ENCODE measurements at regions not wholly inside any gene's neighbourhood (a gene's known extent, or its start where the extent isn't known, plus 50 kb on each side); places are given as distances from the start of the nearest gene placed in this dataset.

GRCh38 chr16:87041286-87041685 is 275.9 kb downstream of the C16orf95 start:
- Histone ChIP-seq H3K4me3 (ENCODE audit: low read depth, low read length, poor library complexity, severe bottlenecking) (no peak overlapping the region), H3K4me1 (ENCODE audit: insufficient read depth, low read length, poor library complexity, severe bottlenecking) (no peaks in the 10 kb centered on the region), H3K27me3 (replicated peaks; ENCODE audit: insufficient read depth, low read depth, low read length, poor library complexity) (no peaks in the 10 kb centered on the region), H3K36me3 (ENCODE audit: insufficient read depth, low read length, poor library complexity, severe bottlenecking) (no peaks in the 10 kb centered on the region), H3K9me3 (ENCODE audit: low read depth, low read length, poor library complexity, severe bottlenecking) (no peaks in the 10 kb centered on the region), H3K27ac (ENCODE audit: low read depth, low read length, poor library complexity, severe bottlenecking) (no peak overlapping the region)
- ChIA-PET POLR2A (ENCODE audit: low non-redundant PET) (no interaction called here), CTCF (no interaction called here)
- DNase-seq (ENCODE audit: low spot score), result no peak
- no peak for TF ChIP-seq EZH2 (IDR thresholded peaks at IDR 0.05; ENCODE audit: borderline replicate concordance, low read depth, low read length, poor library complexity, severe bottlenecking)
- TF ChIP-seq, protein P1, sequence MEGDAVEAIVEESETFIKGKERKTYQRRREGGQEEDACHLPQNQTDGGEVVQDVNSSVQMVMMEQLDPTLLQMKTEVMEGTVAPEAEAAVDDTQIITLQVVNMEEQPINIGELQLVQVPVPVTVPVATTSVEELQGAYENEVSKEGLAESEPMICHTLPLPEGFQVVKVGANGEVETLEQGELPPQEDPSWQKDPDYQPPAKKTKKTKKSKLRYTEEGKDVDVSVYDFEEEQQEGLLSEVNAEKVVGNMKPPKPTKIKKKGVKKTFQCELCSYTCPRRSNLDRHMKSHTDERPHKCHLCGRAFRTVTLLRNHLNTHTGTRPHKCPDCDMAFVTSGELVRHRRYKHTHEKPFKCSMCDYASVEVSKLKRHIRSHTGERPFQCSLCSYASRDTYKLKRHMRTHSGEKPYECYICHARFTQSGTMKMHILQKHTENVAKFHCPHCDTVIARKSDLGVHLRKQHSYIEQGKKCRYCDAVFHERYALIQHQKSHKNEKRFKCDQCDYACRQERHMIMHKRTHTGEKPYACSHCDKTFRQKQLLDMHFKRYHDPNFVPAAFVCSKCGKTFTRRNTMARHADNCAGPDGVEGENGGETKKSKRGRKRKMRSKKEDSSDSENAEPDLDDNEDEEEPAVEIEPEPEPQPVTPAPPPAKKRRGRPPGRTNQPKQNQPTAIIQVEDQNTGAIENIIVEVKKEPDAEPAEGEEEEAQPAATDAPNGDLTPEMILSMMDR (conservative IDR thresholded peaks at IDR 0.05; ENCODE audit: low read depth, low read length), result no peak
- intact Hi-C loops (cut with micrococcal nuclease; ENCODE audit: unreplicated experiment), result no loop called here
- no TSS peak for BruUV-seq (replicated peaks)

DNA sequence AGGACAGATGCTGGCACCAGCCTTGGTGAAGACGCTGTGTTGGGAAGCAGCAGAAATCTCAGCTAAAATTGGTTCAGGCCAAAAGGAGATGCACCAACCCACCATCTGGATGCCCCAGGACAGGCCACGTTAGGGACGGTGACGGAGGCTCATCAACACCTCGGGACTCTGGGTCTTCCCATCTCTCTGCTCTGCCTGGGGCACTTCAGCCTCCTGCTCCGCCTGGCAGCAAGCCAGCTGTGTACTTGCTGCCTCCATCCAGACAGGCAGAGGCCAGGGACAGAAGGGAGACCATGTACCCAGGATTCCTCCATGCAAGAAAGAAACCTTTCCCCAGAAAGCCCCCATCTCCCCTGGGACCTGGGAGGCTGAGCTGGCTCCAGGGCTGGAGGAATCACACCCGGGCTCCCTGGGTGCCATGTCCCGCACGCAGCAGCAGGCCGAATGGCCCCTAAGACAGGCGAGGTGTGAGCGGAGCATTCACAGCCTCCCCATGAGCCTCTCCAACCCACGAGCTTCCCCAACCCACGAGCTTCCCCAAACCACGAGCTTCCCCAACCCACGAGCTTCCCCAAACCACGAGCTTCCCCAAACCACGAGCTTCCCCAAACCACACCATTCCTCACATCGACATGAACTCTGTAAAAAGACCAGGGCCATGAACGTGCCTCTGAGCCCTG is 274.5 kb downstream of the C16orf95 start:
- no peak for TF ChIP-seq EZH2 (IDR thresholded peaks at IDR 0.05; ENCODE audit: borderline replicate concordance, low read depth, low read length, poor library complexity, severe bottlenecking)
- TF ChIP-seq, protein P1 (conservative IDR thresholded peaks at IDR 0.05; ENCODE audit: low read depth, low read length), result no peak
- no TSS peak for BruUV-seq (replicated peaks)
- intact Hi-C loops (cut with micrococcal nuclease; ENCODE audit: unreplicated experiment), result no loop called here
- POLR2A ChIA-PET (ENCODE audit: low non-redundant PET), result no interaction called here
- Histone ChIP-seq H3K27ac (ENCODE audit: low read depth, low read length, poor library complexity, severe bottlenecking) (no peak overlapping the region), H3K36me3 (ENCODE audit: insufficient read depth, low read length, poor library complexity, severe bottlenecking) (no peaks in the 10 kb centered on the region), H3K9me3 (ENCODE audit: low read depth, low read length, poor library complexity, severe bottlenecking) (no peaks in the 10 kb centered on the region), H3K27me3 (replicated peaks; ENCODE audit: insufficient read depth, low read depth, low read length, poor library complexity) (no peaks in the 10 kb centered on the region), H3K4me1 (ENCODE audit: insufficient read depth, low read length, poor library complexity, severe bottlenecking) (no peaks in the 10 kb centered on the region), H3K4me3 (ENCODE audit: low read depth, low read length, poor library complexity, severe bottlenecking) (no peak overlapping the region)
- no peak for DNase-seq (ENCODE audit: low spot score)
- CTCF ChIA-PET, result no interaction called here

DNA sequence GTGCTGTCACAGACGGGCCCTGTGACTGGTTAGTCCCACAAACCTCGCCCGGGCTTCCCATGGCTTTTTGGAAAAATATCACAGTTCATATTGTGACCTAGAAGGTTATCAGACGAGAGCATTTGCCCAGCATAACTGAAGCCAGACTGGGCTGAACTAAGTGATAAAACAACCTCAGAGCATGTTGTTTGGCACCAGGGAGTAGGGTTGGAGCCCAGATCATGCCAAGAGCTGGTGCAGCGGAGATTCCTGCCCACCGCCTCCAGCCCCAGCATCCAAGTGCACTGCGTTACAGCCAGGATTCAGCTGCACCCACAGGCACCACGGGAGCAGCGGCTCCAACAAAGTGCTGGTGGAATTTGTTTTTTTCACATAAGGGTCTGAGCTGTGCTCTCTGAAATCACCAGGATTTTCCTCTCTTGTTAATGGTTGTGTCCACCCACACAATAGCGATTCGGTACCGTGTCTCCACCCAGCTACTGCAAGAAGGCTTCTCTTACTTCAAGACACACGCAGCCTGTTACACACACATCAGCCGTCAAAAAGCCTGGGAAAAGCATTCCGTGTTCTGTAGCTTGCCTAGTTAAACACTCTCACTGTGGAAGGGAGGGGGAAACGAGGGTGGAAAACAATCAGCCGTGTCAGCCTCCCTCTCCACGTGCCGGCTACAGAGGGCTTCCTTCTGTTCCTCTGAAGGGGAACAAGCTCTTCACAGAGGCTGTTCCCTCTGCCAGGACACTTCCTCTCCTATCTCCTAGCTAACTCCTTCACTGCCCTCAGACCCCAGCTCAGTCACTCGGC is 273.8 kb downstream of the C16orf95 start:
- DNase-seq (ENCODE audit: low spot score), result no peak
- Histone ChIP-seq H3K9me3 (ENCODE audit: low read depth, low read length, poor library complexity, severe bottlenecking) (no peaks in the 10 kb centered on the region), H3K4me3 (ENCODE audit: low read depth, low read length, poor library complexity, severe bottlenecking) (no peak overlapping the region), H3K27ac (ENCODE audit: low read depth, low read length, poor library complexity, severe bottlenecking) (no peak overlapping the region), H3K36me3 (ENCODE audit: insufficient read depth, low read length, poor library complexity, severe bottlenecking) (no peaks in the 10 kb centered on the region), H3K4me1 (ENCODE audit: insufficient read depth, low read length, poor library complexity, severe bottlenecking) (no peaks in the 10 kb centered on the region), H3K27me3 (replicated peaks; ENCODE audit: insufficient read depth, low read depth, low read length, poor library complexity) (no peaks in the 10 kb centered on the region)
- POLR2A ChIA-PET (ENCODE audit: low non-redundant PET), result no interaction called here
- no peak for TF ChIP-seq EZH2 (IDR thresholded peaks at IDR 0.05; ENCODE audit: borderline replicate concordance, low read depth, low read length, poor library complexity, severe bottlenecking)
- TF ChIP-seq, protein P1 (conservative IDR thresholded peaks at IDR 0.05; ENCODE audit: low read depth, low read length), result no peak
- BruUV-seq (replicated peaks), result no TSS peak
- CTCF ChIA-PET, result no interaction called here
- intact Hi-C loops (cut with micrococcal nuclease; ENCODE audit: unreplicated experiment), result no loop called here
